Mesenteric fat pad (tissue), 1 donor: ENCODE measurements at regions not wholly inside any gene's neighbourhood (a gene's known extent, or its start where the extent isn't known, plus 50 kb on each side); places are given as distances from the start of the nearest gene placed in this dataset.

Experiments used
- DNase-seq: peaks from one replicate; pipeline ENCODE4 v3.0.0-alpha.2; 2020; ENCODE audit warnings: low spot score
- donor health status: DM: yes; HTN: yes; CAD: no.

DNA sequence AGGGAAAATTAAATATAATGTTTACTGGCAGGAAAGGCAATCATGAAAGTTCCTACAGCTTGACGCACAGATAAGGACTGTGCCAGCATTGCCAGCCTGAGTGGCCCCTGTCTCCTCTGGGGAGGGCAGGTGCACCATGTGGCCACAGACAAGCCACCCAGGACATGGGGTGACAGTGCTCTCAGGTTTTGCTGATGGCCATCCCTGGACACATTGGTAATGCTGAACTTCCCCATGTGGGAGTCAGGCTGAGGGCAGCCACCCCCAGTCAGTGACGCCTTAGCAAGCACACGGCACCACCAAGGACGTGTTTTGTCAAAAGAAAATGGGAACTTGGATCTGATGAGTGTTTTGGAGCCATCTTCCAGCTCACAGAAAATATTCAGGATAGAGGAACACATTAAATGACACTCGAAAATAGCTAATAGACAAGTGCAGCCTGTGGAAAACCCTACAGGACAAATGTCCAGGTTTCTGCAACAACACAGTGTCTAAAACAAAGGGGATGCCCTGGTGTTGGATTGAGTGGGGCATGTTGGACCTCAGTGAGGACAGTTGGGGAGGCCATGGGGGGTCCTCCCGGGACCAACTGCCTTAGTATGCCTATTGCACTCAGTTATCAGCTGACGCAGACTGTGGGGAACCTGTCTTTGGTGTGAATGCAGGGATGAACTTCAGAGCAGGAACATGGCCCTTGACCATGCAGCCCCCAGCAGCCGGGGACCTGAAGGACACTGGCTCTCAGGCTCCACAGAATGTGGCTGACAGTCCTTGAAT, 1450.5 kb downstream of the BRD1 start:
- peak; percentile 86 for DNase-seq

DNA sequence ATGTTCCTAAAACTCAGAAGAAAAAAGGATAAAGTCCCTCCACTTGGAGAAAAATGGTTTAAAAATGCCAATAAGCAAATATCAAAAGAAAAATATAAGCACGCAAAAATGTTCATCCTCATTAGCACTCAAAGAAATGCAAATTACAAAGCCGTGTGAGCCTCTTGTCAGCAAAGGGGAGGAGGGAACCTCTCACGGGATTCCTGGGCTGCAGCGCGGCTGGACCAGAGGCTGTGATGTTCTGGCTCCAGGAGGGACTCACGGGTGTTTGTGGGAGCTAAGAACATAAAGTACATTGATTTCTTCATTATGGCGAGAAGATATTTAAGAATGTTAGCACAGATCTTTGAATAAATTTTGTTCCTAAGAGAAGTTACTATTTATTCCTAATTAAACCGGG, 1451.2 kb downstream of the BRD1 start:
- DNase-seq = no peak

DNA sequence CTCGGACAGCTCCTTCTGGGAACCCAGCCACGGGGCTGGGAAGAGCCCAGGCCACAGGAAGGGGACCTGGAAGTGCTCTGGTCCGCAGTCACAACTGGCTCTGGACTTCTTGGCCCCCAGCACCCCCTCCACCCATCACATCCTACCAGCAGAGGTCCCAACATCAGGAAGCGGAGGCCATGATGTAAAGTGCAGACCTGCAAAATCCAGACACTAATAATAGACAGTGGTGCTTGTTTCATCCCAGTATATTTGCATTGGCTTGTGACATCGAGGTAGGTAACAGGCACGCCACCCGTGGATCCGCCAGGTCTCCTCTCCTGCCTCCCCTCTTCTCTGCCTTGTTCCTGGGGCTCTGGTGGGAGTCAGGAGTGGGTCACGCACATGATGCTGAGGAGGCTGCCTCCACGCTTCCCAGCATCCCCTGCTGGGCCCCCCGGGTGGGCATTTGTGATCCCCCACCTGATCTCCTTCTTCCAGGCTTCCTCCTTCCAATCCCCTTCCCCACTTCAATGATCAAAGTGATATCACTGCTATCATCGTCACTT, 1454.0 kb downstream of the BRD1 start:
- DNase-seq = peak; percentile 62

DNA sequence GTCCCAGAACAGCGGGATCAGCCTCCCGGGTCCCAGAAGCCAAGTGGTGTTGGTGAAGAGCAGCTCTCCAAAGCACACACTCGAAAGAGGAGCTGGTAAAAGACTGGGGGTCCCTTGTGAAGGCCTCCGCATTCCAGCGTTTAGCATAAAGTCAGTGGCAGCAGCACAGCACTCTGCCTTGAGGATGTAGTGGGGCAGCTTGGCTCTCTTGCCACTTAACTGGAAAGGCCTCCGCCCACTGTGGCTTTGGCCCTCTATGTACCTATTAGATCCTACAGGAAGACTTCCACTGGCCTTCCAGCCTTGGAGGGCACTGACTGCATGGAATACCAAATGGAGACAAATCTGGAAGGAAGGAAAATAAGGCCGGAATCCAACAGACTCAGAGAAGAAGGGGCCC, 1455.3 kb downstream of the BRD1 start:
- DNase-seq = no peak

DNA sequence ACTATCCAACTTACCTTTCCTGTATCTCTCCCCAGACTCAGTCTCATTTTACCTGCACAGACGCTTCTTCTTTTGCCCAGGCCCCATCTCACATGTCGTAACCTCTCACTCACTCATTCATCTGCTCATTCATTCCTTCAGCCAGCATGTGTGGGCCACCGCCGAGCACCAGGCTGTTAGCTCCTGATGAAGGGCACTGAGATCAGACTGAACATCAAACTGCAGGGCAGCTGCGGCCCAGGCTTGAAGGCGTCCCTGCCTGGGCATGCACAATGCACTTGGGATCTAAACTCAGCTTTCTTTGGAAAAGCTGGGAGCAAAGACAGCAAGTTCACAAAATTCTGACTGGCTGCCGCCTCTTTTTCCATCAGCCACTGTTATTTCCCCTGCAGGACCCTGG, 1456.3 kb downstream of the BRD1 start:
- peak; percentile 62 for DNase-seq

DNA sequence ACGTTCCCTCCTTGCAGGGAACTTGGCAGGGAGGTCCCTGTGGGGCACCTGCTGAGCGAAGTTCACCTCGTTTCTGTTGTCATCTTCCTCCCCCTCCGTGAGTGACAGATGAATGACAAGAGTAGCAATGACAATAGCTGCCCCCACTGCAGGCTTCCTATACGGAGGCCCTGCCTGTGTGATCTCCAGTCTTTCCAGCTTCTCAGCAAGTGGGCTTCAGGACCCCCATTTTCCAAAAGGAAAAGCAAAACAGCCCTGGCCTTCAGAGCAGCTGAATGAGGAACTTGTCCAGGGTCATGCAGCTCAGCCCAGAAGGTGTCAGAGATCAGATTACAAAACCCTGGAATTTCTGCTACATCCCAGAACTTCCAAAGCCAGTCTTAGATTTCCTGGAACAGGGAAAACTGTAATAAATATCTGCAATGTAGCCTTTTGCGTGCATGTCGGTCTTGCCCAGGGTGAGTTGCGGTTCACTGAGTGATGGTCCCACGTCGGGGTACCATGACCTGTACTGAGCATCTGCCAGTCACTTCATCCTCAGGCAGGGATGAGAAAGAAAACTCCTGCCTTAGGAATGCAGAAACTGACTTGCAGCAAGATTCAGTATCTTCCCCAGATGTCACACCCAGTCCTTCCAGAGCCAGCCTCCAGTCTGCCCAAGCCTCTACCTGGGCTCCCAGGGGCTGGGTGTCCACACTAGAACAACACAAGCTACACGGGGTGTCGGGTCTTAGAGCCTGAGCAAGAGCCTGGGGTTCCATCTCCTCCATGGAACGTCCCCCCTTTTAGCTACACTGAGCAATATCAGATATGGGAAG, 1457.0 kb downstream of the BRD1 start:
- no peak for DNase-seq

DNA sequence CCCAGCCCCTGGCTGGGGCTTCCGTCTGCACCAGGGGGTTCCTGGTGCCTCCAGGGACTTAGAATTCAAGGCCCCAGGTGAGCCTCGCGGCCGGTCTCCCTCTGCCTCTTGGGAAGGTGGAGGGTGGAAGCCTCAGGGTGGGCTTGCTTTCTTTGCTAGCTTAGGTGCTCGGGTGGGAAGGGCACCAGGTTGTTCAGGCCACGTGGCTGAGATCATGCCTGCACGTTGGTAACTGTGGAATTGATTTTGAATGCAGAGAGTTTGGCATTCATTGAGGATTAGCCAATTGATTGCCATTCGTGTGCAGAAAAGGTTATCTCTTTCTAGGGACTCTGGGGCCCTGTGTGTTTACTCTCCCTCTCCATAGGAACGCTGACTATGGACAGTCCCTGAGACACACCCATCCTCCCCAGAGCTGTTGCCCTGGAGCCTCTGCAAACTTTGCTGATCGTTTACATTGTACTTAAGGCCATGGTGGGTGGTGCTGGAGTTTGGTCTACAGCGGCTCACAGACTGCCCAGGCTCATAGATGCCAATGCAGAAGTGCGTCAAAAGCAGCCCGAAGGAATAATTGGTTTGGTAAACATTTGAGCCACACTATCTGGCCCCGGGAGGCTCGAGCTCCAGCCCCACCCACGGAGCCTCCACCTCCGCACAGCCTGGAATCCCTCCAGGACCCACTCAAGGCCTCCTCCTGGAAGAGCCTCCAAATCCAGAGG, 1457.7 kb downstream of the BRD1 start:
- DNase-seq = peak; percentile 59

DNA sequence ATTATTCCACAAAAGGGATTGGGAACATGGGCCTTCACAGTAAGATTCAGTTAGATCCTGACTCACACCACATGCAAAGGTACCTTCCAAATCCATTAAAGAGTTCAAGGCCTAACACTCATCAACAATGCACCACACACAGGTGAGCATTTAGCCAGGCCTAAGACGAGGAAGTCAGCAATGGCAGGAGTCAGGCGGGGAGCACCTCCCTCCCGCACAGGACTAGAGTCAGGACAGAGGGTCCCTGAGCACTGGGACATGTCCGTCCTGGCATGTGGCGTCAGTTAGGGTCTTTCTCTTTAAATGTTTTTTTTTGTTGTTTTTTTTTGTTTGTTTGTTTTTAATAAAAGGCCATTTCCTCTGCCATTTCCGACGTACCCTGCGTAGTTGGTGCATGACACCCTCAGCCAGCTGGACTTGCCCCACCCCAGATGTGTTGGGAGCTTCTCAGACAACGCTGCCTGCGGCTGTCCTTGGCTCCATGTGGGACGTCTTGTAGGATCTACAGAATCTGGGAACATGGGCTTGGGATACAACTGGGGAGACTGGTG, 1458.6 kb downstream of the BRD1 start:
- DNase-seq = peak; percentile 57

DNA sequence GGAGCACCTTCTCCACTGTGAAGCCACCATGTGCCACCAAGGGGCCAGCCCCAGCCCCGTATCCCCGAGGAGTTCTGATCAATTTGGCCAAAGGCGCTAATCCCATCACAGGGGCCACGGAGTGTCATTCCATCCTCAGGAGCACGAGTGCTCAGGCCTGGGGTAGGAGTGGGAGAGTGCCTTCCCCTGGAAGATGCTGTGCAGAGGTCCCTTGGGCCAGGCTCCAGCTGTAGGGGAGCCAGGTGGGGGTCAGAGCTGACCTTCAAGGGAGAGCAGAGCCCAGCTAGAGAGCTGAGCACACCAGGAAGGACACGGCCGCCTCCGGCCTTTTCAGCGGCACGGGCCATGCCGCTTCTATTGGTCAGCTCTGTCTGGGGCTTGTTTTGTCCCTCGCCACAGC, 1459.9 kb downstream of the BRD1 start:
- DNase-seq = peak; percentile 82

DNA sequence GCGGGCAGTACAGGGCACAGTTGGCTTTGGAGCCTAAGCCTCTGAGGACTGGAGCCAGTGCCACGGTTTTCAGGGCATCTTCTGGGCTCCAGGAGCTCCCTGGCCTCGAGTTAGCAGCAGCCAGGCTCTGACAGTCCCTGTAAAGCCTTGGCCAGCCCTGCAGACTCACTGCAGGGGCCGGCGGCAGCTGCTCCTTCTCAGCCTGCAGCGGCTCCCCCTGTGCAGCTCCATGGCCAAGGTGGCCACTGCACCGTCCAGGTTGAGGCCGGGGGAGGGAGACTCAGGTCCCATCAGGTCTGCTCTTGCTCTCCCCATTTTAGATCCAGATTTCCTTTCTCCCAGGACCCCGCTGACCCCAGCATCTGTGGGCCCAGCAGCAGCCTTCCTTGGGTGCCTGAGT, 1461.1 kb downstream of the BRD1 start:
- peak; percentile 86 for DNase-seq

DNA sequence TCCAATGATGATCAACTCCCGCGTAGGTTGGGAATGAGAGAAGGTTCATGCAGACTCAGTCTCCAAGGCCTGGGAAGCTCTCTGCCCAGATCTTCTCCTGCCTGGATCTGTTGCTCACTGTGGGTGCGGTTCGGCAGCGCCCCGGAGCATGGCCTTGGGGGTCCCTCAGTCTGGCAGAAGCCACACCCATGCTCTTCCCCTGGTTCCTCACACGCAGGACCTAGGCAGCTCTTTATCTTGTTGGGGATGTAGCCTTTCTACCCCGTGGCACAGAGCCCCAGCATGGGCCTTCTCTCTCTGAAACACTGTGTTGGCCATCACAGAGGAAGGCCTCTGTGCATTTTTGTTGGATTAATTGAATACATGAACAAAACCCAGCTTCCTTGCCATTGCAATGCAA, 1461.6 kb downstream of the BRD1 start:
- peak; percentile 67 for DNase-seq

DNA sequence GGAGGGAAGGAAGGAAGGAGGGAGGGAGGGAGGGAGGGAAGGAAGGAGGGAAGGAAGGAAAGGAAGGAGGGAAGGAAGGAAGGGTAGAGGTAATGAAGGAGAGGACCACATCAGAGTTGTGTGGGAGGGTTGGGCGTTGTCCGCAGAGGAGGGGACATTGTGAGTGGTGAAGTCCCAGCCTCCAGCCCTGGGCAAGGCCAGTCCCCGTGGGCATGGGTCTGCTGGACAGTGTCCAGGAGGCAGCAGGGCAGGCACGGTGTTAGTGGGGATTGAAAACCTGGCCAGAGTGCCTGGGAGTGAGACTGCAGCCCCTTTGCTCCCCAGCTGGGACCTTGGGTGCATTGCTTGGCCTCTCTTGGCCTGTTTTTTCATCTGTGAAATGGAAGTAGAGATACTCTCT, 1462.3 kb downstream of the BRD1 start:
- no peak for DNase-seq

DNA sequence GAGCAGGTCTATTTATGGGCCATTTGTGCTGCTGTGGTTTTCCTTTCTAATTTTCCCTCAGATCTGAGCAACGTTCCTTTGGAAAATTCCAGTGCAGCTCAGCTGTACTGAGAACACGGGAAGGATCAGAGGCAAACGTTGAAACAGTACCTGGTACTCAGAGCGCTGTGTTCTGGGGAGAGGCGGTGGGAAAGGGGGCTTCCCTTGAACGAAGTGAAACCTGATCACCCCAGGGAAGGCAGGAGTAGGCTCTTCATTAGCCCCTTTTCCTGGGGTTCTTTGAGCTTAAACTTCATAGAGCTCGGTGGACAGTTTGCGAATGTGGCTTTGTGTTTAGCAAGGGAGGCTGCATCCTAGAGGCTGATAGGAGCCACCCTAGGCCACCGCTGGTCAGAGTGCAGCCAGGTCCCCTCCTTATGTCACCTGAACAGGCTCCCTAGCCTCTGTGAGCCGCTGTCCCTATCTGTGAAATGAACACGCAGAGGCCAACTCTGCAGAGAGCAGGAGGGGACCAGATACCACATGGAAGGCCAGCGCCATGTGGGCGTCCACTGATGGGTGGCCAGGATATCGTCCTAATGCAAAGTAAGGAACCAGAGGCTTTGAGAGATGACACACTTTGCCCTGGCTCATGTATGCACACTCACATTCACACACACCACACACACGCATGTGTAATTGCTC, 1464.8 kb downstream of the BRD1 start:
- DNase-seq = peak; percentile 55

DNA sequence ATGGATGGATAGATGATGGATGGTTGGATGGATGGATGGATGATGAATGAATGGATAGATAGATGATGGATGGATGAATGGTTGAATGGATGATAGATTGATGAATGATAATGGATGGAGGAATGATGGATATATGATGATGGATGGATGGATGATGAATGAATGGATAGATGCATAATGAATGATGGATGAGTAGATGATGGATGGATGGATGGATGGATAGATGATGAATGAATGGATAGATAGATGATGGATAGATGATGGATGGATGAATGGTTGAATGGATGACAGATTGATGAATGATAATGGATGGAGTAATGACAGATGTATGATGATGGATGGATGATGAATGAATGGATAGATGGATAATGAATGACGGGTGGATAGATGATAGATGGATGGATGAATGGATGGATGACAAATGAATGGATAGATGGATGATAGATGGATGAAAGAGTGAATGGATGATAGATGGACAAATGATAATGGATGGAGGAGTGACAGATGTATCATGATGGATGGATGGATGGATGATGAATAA, 1466.5 kb downstream of the BRD1 start:
- no peak for DNase-seq

DNA sequence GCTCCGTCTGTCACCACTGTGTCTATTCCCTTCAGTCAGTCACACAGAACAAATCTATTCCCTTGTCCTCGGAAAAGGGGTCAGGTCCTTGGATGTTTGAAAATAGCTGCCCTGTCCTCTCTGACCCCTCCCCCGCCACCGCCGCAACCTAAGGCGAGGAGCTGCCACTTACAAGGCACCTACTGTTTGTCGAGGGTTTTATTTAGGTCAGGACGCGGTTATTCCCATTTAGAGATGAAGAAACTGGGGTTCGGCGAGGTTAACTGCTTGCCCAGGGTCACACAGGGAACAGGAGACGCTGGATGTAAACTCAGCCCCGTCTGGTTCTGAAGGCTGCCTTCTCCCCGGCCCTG, 1468.1 kb downstream of the BRD1 start:
- no peak for DNase-seq

DNA sequence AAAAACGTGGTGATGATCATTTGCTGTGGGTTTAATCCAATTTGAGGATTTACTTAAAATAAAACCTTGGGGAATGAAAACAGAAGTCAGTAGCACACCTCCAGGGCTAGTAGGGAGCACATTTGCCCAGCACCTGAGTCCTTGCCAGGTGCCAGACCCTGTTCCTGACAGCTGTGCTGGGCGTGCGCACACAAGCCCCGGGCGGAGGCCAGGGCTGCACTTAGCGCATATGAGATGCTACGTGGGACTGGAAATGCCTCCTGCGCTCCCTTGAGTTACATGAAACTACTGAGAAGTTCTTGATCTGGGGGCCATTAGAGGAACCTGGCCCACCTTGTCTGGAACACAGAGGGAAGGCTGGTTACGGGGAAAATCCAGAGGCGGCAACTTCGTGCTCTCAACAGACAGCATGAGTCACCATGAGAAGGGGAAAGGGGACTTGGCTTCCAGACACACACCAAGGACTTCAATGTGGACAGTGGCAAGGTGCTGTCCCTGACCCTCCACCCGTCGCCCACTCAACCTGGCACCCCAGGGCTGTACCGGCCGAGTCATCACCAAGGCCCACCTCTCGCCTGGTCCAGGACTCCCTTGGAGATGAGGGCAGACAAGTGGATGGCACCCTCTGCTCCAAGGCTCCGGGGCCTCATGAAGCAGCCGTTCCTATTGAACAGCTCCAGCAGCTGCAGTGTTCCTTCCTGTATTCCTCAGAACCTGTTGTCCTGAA, 1468.6 kb downstream of the BRD1 start:
- DNase-seq = no peak

DNA sequence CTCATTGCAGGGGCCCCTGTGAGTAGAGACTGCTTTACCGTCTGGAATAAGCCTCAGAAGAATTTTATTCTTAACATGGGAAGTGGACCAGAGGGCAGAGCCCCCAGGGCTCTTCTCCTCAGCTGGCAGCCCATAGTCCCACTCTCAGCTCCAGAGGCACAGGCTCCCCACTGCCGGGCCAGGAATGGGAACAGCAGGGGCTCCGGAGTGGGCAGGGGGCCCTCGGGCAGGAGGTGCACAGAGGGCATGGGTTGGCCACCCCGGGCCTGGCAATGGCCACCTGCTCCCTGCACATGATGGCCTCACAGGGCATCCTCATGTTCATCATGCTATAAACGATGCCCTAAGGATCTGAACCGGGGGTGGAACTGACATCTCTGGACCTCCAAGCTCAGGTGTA, 1469.7 kb downstream of the BRD1 start:
- DNase-seq = no peak

DNA sequence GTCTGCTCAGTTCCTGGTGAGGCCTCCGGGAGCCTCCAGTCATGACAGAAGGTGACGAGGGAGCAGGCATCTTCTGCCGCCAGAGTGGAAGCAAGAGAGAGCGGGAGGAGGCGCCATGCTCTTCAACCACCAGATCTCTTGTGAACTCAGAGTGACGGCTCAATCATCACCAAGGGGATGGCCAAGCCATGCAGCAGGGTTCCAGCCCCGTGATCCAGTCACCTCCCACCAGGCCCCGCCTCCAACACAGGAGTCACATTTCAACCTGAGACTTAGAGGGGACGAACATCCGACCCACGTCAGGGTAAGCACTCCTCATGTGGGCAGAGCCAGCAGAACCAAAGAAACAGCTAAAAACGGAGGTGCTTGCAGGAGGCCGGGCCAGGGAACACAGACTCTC, 1470.5 kb downstream of the BRD1 start:
- DNase-seq = no peak

DNA sequence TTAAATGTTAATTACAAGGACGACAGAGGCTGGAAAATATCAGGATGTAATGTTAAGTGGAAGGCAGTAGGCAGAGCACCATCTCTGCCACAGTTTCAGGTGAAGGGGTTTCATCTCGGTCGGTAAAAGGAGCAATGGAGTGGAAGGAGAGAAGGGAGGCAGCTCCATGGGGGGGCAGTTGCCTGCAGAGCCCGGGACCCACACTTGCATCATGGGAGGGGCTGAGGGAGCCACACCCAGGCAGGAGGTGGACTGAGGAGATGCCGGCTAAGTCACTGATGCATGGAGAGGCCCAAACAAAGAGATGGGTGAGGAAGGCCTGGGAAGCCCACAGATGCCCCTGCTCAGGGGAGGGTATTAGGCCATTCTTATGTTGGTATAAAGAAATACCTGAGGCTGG, 1470.9 kb downstream of the BRD1 start:
- DNase-seq = no peak

DNA sequence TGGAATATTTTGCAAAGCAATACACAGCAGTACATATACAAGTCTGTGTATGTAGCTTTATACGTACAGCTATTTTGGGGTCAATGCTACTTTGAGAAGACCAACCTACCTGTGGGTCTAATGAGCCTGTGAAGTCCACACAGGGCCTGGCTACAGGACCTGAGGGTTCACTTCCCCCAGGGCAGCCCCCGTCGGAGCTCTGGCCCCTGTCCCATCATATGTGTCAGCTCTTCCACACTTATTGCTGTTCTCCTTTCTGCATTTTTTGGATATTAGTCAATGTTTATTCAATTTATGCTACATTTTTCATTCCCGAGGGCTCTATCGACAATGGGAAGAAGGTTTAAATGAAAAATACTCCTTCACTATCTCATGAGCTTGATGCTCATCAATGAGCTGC, 1473.6 kb downstream of the BRD1 start:
- DNase-seq = no peak
